IMR-90 (cell line): ENCODE measurements at regions not wholly inside any gene's neighbourhood (a gene's known extent, or its start where the extent isn't known, plus 50 kb on each side); places are given as distances from the start of the nearest gene placed in this dataset.

Experiments used
- ATAC-seq: fragments of 200-7000 bp; cut with Tn5 transposase; 2 replicates; pipeline ENCODE4 v1.9.1; 2020; ENCODE audit warnings: low read depth, mild to moderate bottlenecking, moderate library complexity
- BruUV-seq: library from RNA; stranded (reverse); fragments of 400-500 nt; replicated peaks from 2 replicates; lab custom pipeline; 2021; lab: Mats Ljungman, UMichigan
- CTCF ChIA-PET: fragments of 300-600 bp; formaldehyde crosslinking; extraction: SDS; loops from one replicate; lab custom pipeline; 2021; ENCODE audit warnings: antibody characterized with exemption; lab: Yijun Ruan, JAX
- POLR2A ChIA-PET: fragments of 300-600 bp; sonication (Branson Sonifier 250); formaldehyde crosslinking; loops from one replicate; lab custom pipeline; 2022; ENCODE audit warnings: antibody characterized with exemption; ENCODE audit not compliant: unreplicated experiment; lab: Charles Lee
- DNase-seq: peaks from one replicate; pipeline ENCODE4 v3.0.0; 2013
- H2AFZ ChIP-seq: replicated peaks from 2 replicates; pipeline ENCODE3; 2013; ENCODE audit warnings: low read length, mild to moderate bottlenecking; ENCODE audit not compliant: poor library complexity
- H2AK5ac ChIP-seq: 2 replicates; pipeline ENCODE4 v1.6.1; 2013; ENCODE audit warnings: low read depth, low read length, inconsistent platforms
- H2AK9ac ChIP-seq: replicated peaks from 2 replicates; pipeline ENCODE3; 2013; ENCODE audit warnings: mild to moderate bottlenecking, low read depth, low read length, moderate library complexity; ENCODE audit not compliant: poor library complexity
- H2BK120ac ChIP-seq: 2 replicates; pipeline ENCODE4 v1.6.1; 2013; ENCODE audit warnings: low read depth, low read length, inconsistent platforms
- H2BK15ac ChIP-seq: 3 replicates; pipeline ENCODE4 v1.6.1; 2013; ENCODE audit warnings: low read depth, low read length, inconsistent platforms
- H2BK20ac ChIP-seq: 2 replicates; pipeline ENCODE4 v1.6.1; 2013; ENCODE audit warnings: low read depth, mild to moderate bottlenecking, inconsistent platforms, low read length, moderate library complexity
- H2BK5ac ChIP-seq: 2 replicates; pipeline ENCODE4 v1.6.1; 2013; ENCODE audit warnings: mild to moderate bottlenecking, low read depth, low read length, inconsistent platforms; ENCODE audit not compliant: poor library complexity, severe bottlenecking
- H3K14ac ChIP-seq: replicated peaks from 2 replicates; pipeline ENCODE4 v1.6.1; 2013; ENCODE audit warnings: low read depth, low read length, inconsistent platforms
- H3K18ac ChIP-seq: 2 replicates; pipeline ENCODE4 v1.6.1; 2013; ENCODE audit warnings: low read depth, low read length, control low read depth
- H3K23ac ChIP-seq: 2 replicates; pipeline ENCODE4 v1.6.1; 2013; ENCODE audit warnings: low read depth, low read length, inconsistent platforms
- H3K27ac ChIP-seq: 2 replicates; pipeline ENCODE4 v1.5.1; 2013; ENCODE audit warnings: mild to moderate bottlenecking, control low read depth, low read length; ENCODE audit not compliant: insufficient read depth
- H3K27me3 ChIP-seq: 2 replicates; pipeline ENCODE4 v1.6.1; 2013; ENCODE audit warnings: low read length; ENCODE audit not compliant: control insufficient read depth, insufficient read depth
- H3K36me3 ChIP-seq: 2 replicates; pipeline ENCODE4 v1.6.1; 2013; ENCODE audit warnings: low read length, mixed read lengths; ENCODE audit not compliant: control insufficient read depth, insufficient read depth
- H3K4ac ChIP-seq: 2 replicates; pipeline ENCODE4 v1.6.1; 2013; ENCODE audit warnings: low read depth, low read length, inconsistent platforms
- H3K4me1 ChIP-seq: 2 replicates; pipeline ENCODE4 v1.6.1; 2013; ENCODE audit warnings: low read length, mixed read lengths; ENCODE audit not compliant: control insufficient read depth, insufficient read depth
- H3K4me2 ChIP-seq: 2 replicates; pipeline ENCODE4 v1.6.1; 2013; ENCODE audit warnings: low read depth, mild to moderate bottlenecking, control low read depth, low read length, moderate library complexity
- H3K4me3 ChIP-seq: 2 replicates; pipeline ENCODE4 v1.5.1; 2013; ENCODE audit warnings: low read depth, mild to moderate bottlenecking, control low read depth, low read length, moderate library complexity; ENCODE audit not compliant: insufficient read depth
- H3K56ac ChIP-seq: 2 replicates; pipeline ENCODE4 v1.6.1; 2013; ENCODE audit warnings: low read length, inconsistent platforms; ENCODE audit not compliant: insufficient read depth; ENCODE audit errors: extremely low read depth
- H3K79me1 ChIP-seq, 2 experiments: 2 replicates each; pipeline ENCODE4 v1.6.1; 2013; ENCODE audit warnings: low read length in 2 of 2, inconsistent platforms in 1 of 2, low read depth in 1 of 2
- H3K9ac ChIP-seq: 2 replicates; pipeline ENCODE4 v1.6.1; 2013; ENCODE audit warnings: low read depth, low read length, control low read depth
- H3K9me1 ChIP-seq: 2 replicates; pipeline ENCODE4 v1.6.1; 2013; ENCODE audit warnings: low read length, inconsistent platforms; ENCODE audit not compliant: insufficient read depth
- H3K9me3 ChIP-seq: 2 replicates; pipeline ENCODE4 v1.6.1; 2013; ENCODE audit warnings: low read length; ENCODE audit not compliant: control insufficient read depth, insufficient read depth
- H4K20me1 ChIP-seq: 2 replicates; pipeline ENCODE4 v1.6.1; 2013; ENCODE audit warnings: low read length, inconsistent platforms; ENCODE audit not compliant: insufficient read depth
- H4K5ac ChIP-seq: 2 replicates; pipeline ENCODE4 v1.6.1; 2013; ENCODE audit warnings: mild to moderate bottlenecking, low read depth, low read length, control low read depth
- H4K8ac ChIP-seq, 2 experiments: 2 replicates each; pipeline ENCODE4 v1.6.1; 2013; ENCODE audit warnings: low read depth in 2 of 2, low read length in 2 of 2, control low read depth in 1 of 2, inconsistent platforms in 1 of 2
- H4K91ac ChIP-seq: 2 replicates; pipeline ENCODE4 v1.6.1; 2013; ENCODE audit warnings: low read depth, low read length, inconsistent platforms; ENCODE audit not compliant: insufficient read depth
- BHLHE40 ChIP-seq: fragments of 150-350 bp; IDR thresholded peaks from 2 replicates; pipeline ENCODE4 v1.6.1; 2016; ENCODE audit warnings: mild to moderate bottlenecking, low read depth, low read length
- CEBPB ChIP-seq: IDR thresholded peaks from 2 replicates; pipeline ENCODE4 v1.6.1; 2012; ENCODE audit warnings: low read depth, low read length, improper control_type of control experiment
- CHD1 ChIP-seq: IDR thresholded peaks from 2 replicates; pipeline ENCODE4 v1.6.1; 2012; ENCODE audit warnings: low read depth, low read length, improper control_type of control experiment
- CTCF ChIP-seq: conservative IDR thresholded peaks from 2 replicates; pipeline ENCODE4 v1.5.1; 2012; ENCODE audit warnings: mild to moderate bottlenecking, low read depth, low read length, improper control_type of control experiment
- ELK1 ChIP-seq: fragments of 150-350 bp; IDR thresholded peaks from 2 replicates; pipeline ENCODE4 v1.6.1; 2016; ENCODE audit warnings: low read depth, mild to moderate bottlenecking, low read length, moderate library complexity, borderline replicate concordance
- MAFK ChIP-seq: IDR thresholded peaks from 2 replicates; pipeline ENCODE4 v1.6.1; 2012; ENCODE audit warnings: low read depth, low read length, improper control_type of control experiment
- MAZ ChIP-seq: IDR thresholded peaks from 2 replicates; pipeline ENCODE4 v1.6.1; 2012; ENCODE audit warnings: low read depth, mild to moderate bottlenecking, low read length, improper control_type of control experiment, moderate library complexity, borderline replicate concordance
- MXI1 ChIP-seq: IDR thresholded peaks from 2 replicates; pipeline ENCODE4 v1.6.1; 2012; ENCODE audit warnings: low read depth, mild to moderate bottlenecking, low read length, moderate library complexity, borderline replicate concordance
- RAD21 ChIP-seq: IDR thresholded peaks from 2 replicates; pipeline ENCODE4 v1.6.1; 2012; ENCODE audit warnings: low read length, improper control_type of control experiment
- RCOR1 ChIP-seq: IDR thresholded peaks from 2 replicates; pipeline ENCODE4 v1.6.1; 2012; ENCODE audit warnings: mild to moderate bottlenecking, low read length, improper control_type of control experiment; ENCODE audit not compliant: insufficient replicate concordance
- RFX5 ChIP-seq: IDR thresholded peaks from 2 replicates; pipeline ENCODE4 v1.8.0; 2012; ENCODE audit warnings: low read depth, mild to moderate bottlenecking, low read length, moderate library complexity
- USF2 ChIP-seq: fragments of 150-350 bp; IDR thresholded peaks from 2 replicates; pipeline ENCODE4 v1.6.1; 2017; ENCODE audit warnings: mild to moderate bottlenecking, antibody characterized with exemption, low read length, low read depth
- WGBS, 2 experiments: methylation state at CpG; one replicate each; pipeline versions ENCODE4 v1.1.5 to v1.1.7; 2013; ENCODE audit warnings: missing lambda C conversion rate in 2 of 2; ENCODE audit not compliant: insufficient read length in 1 of 2; ENCODE audit errors: extremely low coverage in 2 of 2; 5-methylcytosine and 5-hydroxymethylcytosine counted together
- dilution Hi-C: fragments of 300-500 bp; cut with HindIII; formaldehyde crosslinking; loops from one replicate; pipeline ENCODE4 v1.14.3; 2018; ENCODE audit warnings: low sequenced_read_pairs; ENCODE audit not compliant: unreplicated experiment
- in situ Hi-C: fragments of 300-500 bp; cut with MboI; formaldehyde crosslinking; loops from 3 replicates; pipeline ENCODE4 v1.14.3; 2019; ENCODE audit warnings: low sequenced_read_pairs, inconsistent platforms, mixed read lengths
- intact Hi-C: fragments of 100-400 bp; cut with micrococcal nuclease; formaldehyde crosslinking; loops from 2 replicates; pipeline ENCODE4 v1.10.0; 2022

- H3K4me2 ChIP-seq = no peak overlapping the region
- H3K79me1 ChIP-seq = no peaks in the 10 kb centered on the region
- H2AK5ac ChIP-seq = no peak overlapping the region
- H4K8ac ChIP-seq = no peak overlapping the region
- no peak overlapping the region for H3K18ac ChIP-seq
- no peak overlapping the region for H3K14ac ChIP-seq
- ChIA-PET CTCF (interaction anchor here (0.9 kb wide), 1 partner anchor 17 kb away, joined by 3 read pairs; no protein-coding TSS in a partner anchor), POLR2A (no interaction called here)
- H3K9ac ChIP-seq = no peak overlapping the region
- H3K4me1 ChIP-seq = no peaks in the 10 kb centered on the region
- WGBS, 2 experiments = 82% methylated on average over 2 of the region's 6 CpGs; no CpG with 5 or more reads in 1 of the 2 experiments
- H2AK9ac ChIP-seq = no peak overlapping the region
- H2BK120ac ChIP-seq = no peak overlapping the region
- no peak overlapping the region for H4K5ac ChIP-seq
- H4K20me1 ChIP-seq = no peaks in the 10 kb centered on the region
- no peak overlapping the region for H2BK15ac ChIP-seq
- no peak overlapping the region for H3K4me3 ChIP-seq
- no peak overlapping the region for H3K23ac ChIP-seq
- dilution Hi-C loops = no loop called here
- H3K4ac ChIP-seq = no peak overlapping the region
- no peak overlapping the region for H3K27ac ChIP-seq
- H2BK20ac ChIP-seq = no peak overlapping the region
- H2BK5ac ChIP-seq = no peak overlapping the region
- no TSS peak for BruUV-seq
- TF ChIP-seq CTCF (no peak), USF2 (no peak), ELK1 (no peak), MAFK (no peak), RFX5 (no peak), MAZ (no peak), MXI1 (no peak), BHLHE40 (no peak), CEBPB (no peak), RCOR1 (no peak), CHD1 (no peak), RAD21 (no peak)
- intact Hi-C loops = no loop called here
- H3K36me3 ChIP-seq = no peaks in the 10 kb centered on the region
- no peak for ATAC-seq
- no peaks in the 10 kb centered on the region for H3K9me3 ChIP-seq
- in situ Hi-C loops = no loop called here
- H2AFZ ChIP-seq = no peak overlapping the region
- peak; percentile 11 for DNase-seq
- no peaks in the 10 kb centered on the region for H3K27me3 ChIP-seq
- no peaks in the 10 kb centered on the region for H3K9me1 ChIP-seq
- no peak overlapping the region for H4K91ac ChIP-seq
- no peak overlapping the region for H3K56ac ChIP-seq
Measured at GRCh38 chr18:73318739-73319479, 451.1 kb upstream of the NETO1 start.
